ENCODE measurements at regions not wholly inside any gene's neighbourhood (a gene's known extent, or its start where the extent isn't known, plus 50 kb on each side); places are given as distances from the start of the nearest gene placed in this dataset.

DNA sequence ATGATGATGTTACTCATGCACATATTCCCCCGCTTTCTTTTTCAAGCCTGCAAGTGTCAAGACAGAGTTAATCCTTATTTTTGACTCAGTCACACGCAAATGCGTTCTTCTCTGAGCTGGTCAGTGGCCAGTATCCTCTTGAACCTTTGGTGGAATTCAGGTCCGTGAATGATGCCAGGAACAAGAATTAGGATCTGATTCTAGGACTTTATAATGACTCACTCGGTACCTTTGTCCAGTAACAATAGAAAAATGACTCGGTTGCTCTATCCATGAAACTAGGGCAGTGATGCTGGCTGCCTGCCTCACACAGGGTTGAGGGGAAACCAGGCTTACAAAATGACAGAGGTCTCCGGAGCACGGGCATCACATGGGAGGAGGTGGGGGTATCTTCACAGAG lies 185.8 kb upstream of the NUDT4 start:
- H3K4me1 ChIP-seq (ENCODE audit: insufficient read depth, low read length, poor library complexity, severe bottlenecking) = peaks cover 3% of the 10 kb centered on the region
- no peaks in the 10 kb centered on the region for H3K27me3 ChIP-seq (replicated peaks; ENCODE audit: insufficient read depth, low read depth, low read length, poor library complexity)
- intact Hi-C loops (cut with micrococcal nuclease; ENCODE audit: unreplicated experiment) = no loop called here
- ChIA-PET CTCF (no interaction called here), POLR2A (ENCODE audit: low non-redundant PET) (no interaction called here)
- no peak for DNase-seq (ENCODE audit: low spot score)
- no peak overlapping the region for H3K27ac ChIP-seq (ENCODE audit: low read depth, low read length, poor library complexity, severe bottlenecking)
- no peaks in the 10 kb centered on the region for H3K9me3 ChIP-seq (ENCODE audit: low read depth, low read length, poor library complexity, severe bottlenecking)
- BruUV-seq (replicated peaks) = no TSS peak
- no peak for TF ChIP-seq CTCF (conservative IDR thresholded peaks at IDR 0.05; ENCODE audit: low read depth, low read length)
- no peak for TF ChIP-seq EZH2 (IDR thresholded peaks at IDR 0.05; ENCODE audit: borderline replicate concordance, low read depth, low read length, poor library complexity, severe bottlenecking)
- no peaks in the 10 kb centered on the region for H3K36me3 ChIP-seq (ENCODE audit: insufficient read depth, low read length, poor library complexity, severe bottlenecking)
- H3K4me3 ChIP-seq (ENCODE audit: low read depth, low read length, poor library complexity, severe bottlenecking) = no peak overlapping the region

- no peak for DNase-seq (ENCODE audit: low spot score)
- Histone ChIP-seq H3K9me3 (ENCODE audit: low read depth, low read length, poor library complexity, severe bottlenecking) (no peaks in the 10 kb centered on the region), H3K27ac (ENCODE audit: low read depth, low read length, poor library complexity, severe bottlenecking) (no peak overlapping the region), H3K4me1 (ENCODE audit: insufficient read depth, low read length, poor library complexity, severe bottlenecking) (peaks cover 10% of the 10 kb centered on the region), H3K4me3 (ENCODE audit: low read depth, low read length, poor library complexity, severe bottlenecking) (no peak overlapping the region), H3K27me3 (replicated peaks; ENCODE audit: insufficient read depth, low read depth, low read length, poor library complexity) (no peaks in the 10 kb centered on the region), H3K36me3 (ENCODE audit: insufficient read depth, low read length, poor library complexity, severe bottlenecking) (no peaks in the 10 kb centered on the region)
- ChIA-PET CTCF (no interaction called here), POLR2A (ENCODE audit: low non-redundant PET) (no interaction called here)
- no peak for TF ChIP-seq EZH2 (IDR thresholded peaks at IDR 0.05; ENCODE audit: borderline replicate concordance, low read depth, low read length, poor library complexity, severe bottlenecking)
- TF ChIP-seq CTCF (conservative IDR thresholded peaks at IDR 0.05; ENCODE audit: low read depth, low read length) = no peak
- intact Hi-C loops (cut with micrococcal nuclease; ENCODE audit: unreplicated experiment) = no loop called here
- BruUV-seq (replicated peaks) = no TSS peak
Measured at GRCh38 chr12:93192878-93193277, 184.8 kb upstream of the NUDT4 start.

- TF ChIP-seq EZH2 (IDR thresholded peaks at IDR 0.05; ENCODE audit: borderline replicate concordance, low read depth, low read length, poor library complexity, severe bottlenecking) = no peak
- TF ChIP-seq CTCF (conservative IDR thresholded peaks at IDR 0.05; ENCODE audit: low read depth, low read length) = no peak
- intact Hi-C loops (cut with micrococcal nuclease; ENCODE audit: unreplicated experiment) = no loop called here
- H3K36me3 ChIP-seq (ENCODE audit: insufficient read depth, low read length, poor library complexity, severe bottlenecking) = no peaks in the 10 kb centered on the region
- H3K4me3 ChIP-seq (ENCODE audit: low read depth, low read length, poor library complexity, severe bottlenecking) = no peak overlapping the region
- ChIA-PET POLR2A (ENCODE audit: low non-redundant PET) (no interaction called here), CTCF (no interaction called here)
- no TSS peak for BruUV-seq (replicated peaks)
- peaks cover 18% of the 10 kb centered on the region for H3K4me1 ChIP-seq (ENCODE audit: insufficient read depth, low read length, poor library complexity, severe bottlenecking)
- H3K27me3 ChIP-seq (replicated peaks; ENCODE audit: insufficient read depth, low read depth, low read length, poor library complexity) = no peaks in the 10 kb centered on the region
- H3K9me3 ChIP-seq (ENCODE audit: low read depth, low read length, poor library complexity, severe bottlenecking) = no peaks in the 10 kb centered on the region
- no peak for DNase-seq (ENCODE audit: low spot score)
- no peak overlapping the region for H3K27ac ChIP-seq (ENCODE audit: low read depth, low read length, poor library complexity, severe bottlenecking)
Measured at GRCh38 chr12:93195511-93195910, 182.2 kb upstream of the NUDT4 start.
